ENCODE measurements at regions not wholly inside any gene's neighbourhood (a gene's known extent, or its start where the extent isn't known, plus 50 kb on each side); places are given as distances from the start of the nearest gene placed in this dataset.
"Not testable (repeated sequence)": the region's sequence is repeated elsewhere in the genome, so short reads cannot be mapped to it uniquely, and the experiment has no call there.

DNA sequence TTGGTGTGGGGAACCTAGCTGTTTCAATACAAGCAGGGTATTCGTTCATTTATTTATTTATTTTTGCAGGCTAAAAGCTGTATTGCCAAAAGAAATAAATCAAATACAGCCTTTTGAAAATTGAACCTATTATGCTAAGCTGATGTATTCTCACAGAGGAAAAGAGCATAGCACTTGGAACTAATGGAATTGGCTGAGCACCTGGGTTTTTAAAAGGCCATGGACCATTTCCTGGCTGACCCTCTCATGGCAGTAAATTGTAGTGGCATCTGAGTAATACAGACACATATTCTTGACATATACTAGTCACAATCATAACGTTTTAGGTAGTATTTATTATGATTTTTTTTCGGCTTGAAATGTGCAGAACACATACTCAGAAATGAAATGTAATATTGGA, 71.8 kb upstream of the ALG13 start:
- H3K9me3 ChIP-seq, result no peaks in the 10 kb centered on the region
- DNase-seq (no peak), ATAC-seq (no peak)
- intact Hi-C loops (cut with DNase I; ENCODE audit: low total_unique reads), result no loop called here
- H3K27ac ChIP-seq, result no peak overlapping the region
- H3K36me3 ChIP-seq, result no peaks in the 10 kb centered on the region
- in situ Hi-C loops (cut with MboI; ENCODE audit: low sequenced_read_pairs in 4 of 4), result no loop called here
- no peak for TF ChIP-seq POLR2A (IDR thresholded peaks at IDR 0.05)
- TF ChIP-seq, protein P1, sequence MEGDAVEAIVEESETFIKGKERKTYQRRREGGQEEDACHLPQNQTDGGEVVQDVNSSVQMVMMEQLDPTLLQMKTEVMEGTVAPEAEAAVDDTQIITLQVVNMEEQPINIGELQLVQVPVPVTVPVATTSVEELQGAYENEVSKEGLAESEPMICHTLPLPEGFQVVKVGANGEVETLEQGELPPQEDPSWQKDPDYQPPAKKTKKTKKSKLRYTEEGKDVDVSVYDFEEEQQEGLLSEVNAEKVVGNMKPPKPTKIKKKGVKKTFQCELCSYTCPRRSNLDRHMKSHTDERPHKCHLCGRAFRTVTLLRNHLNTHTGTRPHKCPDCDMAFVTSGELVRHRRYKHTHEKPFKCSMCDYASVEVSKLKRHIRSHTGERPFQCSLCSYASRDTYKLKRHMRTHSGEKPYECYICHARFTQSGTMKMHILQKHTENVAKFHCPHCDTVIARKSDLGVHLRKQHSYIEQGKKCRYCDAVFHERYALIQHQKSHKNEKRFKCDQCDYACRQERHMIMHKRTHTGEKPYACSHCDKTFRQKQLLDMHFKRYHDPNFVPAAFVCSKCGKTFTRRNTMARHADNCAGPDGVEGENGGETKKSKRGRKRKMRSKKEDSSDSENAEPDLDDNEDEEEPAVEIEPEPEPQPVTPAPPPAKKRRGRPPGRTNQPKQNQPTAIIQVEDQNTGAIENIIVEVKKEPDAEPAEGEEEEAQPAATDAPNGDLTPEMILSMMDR (IDR thresholded peaks at IDR 0.05 in 4 of 5, conservative IDR thresholded peaks at IDR 0.05 in 1 of 5), result no peak
- H3K4me3 ChIP-seq, result no peak overlapping the region
- no peaks in the 10 kb centered on the region for H3K4me1 ChIP-seq
- no peaks in the 10 kb centered on the region for H3K27me3 ChIP-seq

DNA sequence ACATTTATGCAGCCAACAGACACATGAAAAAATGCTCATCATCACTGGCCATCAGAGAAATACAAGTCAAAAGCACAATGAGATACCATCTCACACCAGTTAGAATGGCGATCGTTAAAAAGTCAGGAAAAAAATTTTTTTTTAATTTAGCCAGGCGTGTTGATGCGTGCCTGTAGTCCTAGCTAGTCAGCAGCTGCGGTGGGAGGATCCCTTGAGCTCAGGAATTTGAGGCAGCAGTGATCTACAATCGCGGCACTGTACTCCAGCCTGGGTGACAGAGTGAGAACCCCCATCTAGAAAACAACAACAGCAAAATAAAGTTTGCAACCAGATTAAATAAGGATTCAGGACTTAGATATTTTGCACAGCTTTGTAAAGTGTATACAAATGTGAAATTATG, 65.7 kb upstream of the ALG13 start:
- no peak for ATAC-seq
- H3K27me3 ChIP-seq, result no peaks in the 10 kb centered on the region
- in situ Hi-C loops (cut with MboI; ENCODE audit: low sequenced_read_pairs in 4 of 4), result no loop called here
- intact Hi-C loops (cut with DNase I; ENCODE audit: low total_unique reads), result no loop called here
- TF ChIP-seq, protein P1 (IDR thresholded peaks at IDR 0.05 in 4 of 5, conservative IDR thresholded peaks at IDR 0.05 in 1 of 5), result no peak
- no peak for TF ChIP-seq POLR2A (IDR thresholded peaks at IDR 0.05)
- no peak for DNase-seq
- H3K9me3 ChIP-seq, result no peaks in the 10 kb centered on the region
- H3K4me3 ChIP-seq, result no peak overlapping the region
- no peak overlapping the region for H3K27ac ChIP-seq
- no peaks in the 10 kb centered on the region for H3K36me3 ChIP-seq
- no peaks in the 10 kb centered on the region for H3K4me1 ChIP-seq

DNA sequence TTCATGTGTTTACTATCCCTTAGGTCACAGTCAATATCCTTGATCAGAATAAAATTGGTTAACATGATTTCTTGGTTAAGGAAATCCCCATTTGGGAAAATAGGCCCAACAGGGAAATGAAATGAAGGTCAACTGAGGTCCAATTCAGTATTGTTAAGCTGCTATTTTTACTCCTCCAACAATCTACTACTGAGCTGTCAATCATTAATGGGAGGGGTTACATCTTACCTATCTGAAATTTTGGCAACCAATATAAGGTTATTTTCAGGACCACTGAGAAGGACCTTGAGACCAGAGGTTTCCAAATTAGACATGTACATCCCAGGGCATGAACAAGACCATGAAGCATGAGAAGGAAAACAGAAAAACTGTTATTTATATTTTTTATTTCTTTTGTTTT, 64.2 kb upstream of the ALG13 start:
- TF ChIP-seq, protein P1 (IDR thresholded peaks at IDR 0.05 in 4 of 5, conservative IDR thresholded peaks at IDR 0.05 in 1 of 5), result no peak
- no peak for TF ChIP-seq POLR2A (IDR thresholded peaks at IDR 0.05)
- Histone ChIP-seq H3K27me3 (no peaks in the 10 kb centered on the region), H3K36me3 (no peaks in the 10 kb centered on the region), H3K27ac (no peak overlapping the region), H3K4me1 (no peaks in the 10 kb centered on the region), H3K4me3 (no peak overlapping the region), H3K9me3 (no peaks in the 10 kb centered on the region)
- no peak for ATAC-seq
- DNase-seq, result no peak
- in situ Hi-C loops (cut with MboI; ENCODE audit: low sequenced_read_pairs in 4 of 4), result no loop called here
- intact Hi-C loops (cut with DNase I; ENCODE audit: low total_unique reads), result no loop called here

DNA sequence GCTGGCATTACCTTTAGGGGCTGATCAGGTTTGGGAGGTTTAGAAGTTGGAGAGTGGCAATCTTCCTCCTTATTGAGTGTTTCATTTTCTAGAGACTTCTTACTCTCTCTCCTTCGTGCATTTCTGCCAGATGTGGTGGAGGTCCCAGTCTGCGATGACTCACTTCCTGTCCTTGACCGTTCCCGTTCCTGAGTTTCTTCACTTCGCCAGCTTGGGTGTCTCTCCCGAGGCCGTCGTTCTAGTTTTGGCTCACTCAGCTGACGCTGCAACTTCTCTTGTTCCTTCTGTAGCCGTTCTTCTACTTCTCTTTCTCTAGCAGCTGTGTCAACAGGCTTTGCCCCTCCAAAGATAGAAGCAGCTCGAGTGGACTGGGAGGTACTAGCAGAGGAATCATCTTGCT, 60.9 kb upstream of the ALG13 start:
- H3K9me3 ChIP-seq; H3K4me1 ChIP-seq; H3K4me3 ChIP-seq; H3K27me3 ChIP-seq; ATAC-seq; intact Hi-C loops (cut with DNase I; ENCODE audit: low total_unique reads); in situ Hi-C loops (cut with MboI; ENCODE audit: low sequenced_read_pairs in 4 of 4); H3K36me3 ChIP-seq; H3K27ac ChIP-seq: not testable (repeated sequence)
- DNase-seq, result peak in 1 of 2 donors; percentile 17

DNA sequence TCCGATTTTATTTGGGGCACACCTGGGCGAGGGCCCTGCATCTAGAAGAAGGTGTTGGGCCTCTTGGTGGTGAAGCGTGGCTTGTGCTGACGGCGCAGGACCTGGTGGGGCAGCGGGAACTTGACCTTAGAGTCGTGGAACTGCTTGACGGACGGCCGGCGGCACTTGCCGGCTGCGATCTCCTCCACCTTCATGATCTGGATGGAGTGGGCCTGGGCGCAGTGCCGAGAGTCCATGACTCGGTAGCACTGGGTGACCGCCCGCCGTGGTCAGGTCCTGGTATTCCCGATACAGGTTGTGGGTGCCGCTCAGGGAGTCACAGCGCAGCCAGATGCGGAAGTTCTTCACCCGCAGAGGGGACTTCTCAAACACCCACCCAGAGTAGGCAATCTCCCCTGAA, 56.8 kb upstream of the ALG13 start:
- no peaks in the 10 kb centered on the region for H3K9me3 ChIP-seq
- no peaks in the 10 kb centered on the region for H3K27me3 ChIP-seq
- DNase-seq (no peak), ATAC-seq (no peak)
- no peak for TF ChIP-seq POLR2A (IDR thresholded peaks at IDR 0.05)
- TF ChIP-seq, protein P1 (IDR thresholded peaks at IDR 0.05 in 4 of 5, conservative IDR thresholded peaks at IDR 0.05 in 1 of 5), result no peak
- in situ Hi-C loops (cut with MboI; ENCODE audit: low sequenced_read_pairs in 4 of 4) (no loop called here), intact Hi-C loops (cut with DNase I; ENCODE audit: low total_unique reads) (no loop called here)
- H3K36me3 ChIP-seq, result no peaks in the 10 kb centered on the region
- no peak overlapping the region for H3K4me3 ChIP-seq
- H3K27ac ChIP-seq, result no peak overlapping the region
- H3K4me1 ChIP-seq, result no peaks in the 10 kb centered on the region

DNA sequence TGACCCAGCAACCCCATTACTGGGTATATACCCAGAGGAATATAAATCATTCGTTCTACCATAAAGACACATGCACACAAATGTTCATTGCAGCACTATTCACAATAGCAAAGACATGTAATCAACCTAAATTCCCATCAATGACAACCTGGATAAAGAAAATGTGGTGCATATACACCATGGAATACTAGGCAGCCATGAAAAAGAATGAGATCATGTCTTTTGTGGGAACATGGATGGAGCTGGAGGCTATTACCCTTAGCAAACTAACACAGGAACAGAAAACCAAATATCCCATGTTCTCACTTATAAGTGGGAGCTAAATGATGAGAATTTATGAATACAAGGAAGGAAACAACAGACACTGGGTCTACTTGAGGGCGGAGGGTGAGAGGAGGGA, 53.7 kb upstream of the ALG13 start:
- in situ Hi-C loops (cut with MboI; ENCODE audit: low sequenced_read_pairs in 4 of 4); H3K9me3 ChIP-seq; H3K36me3 ChIP-seq; H3K4me3 ChIP-seq; ATAC-seq; H3K27ac ChIP-seq; H3K4me1 ChIP-seq; DNase-seq; intact Hi-C loops (cut with DNase I; ENCODE audit: low total_unique reads); H3K27me3 ChIP-seq: not testable (repeated sequence)
